ENCODE measurements at regions not wholly inside any gene's neighbourhood (a gene's known extent, or its start where the extent isn't known, plus 50 kb on each side); places are given as distances from the start of the nearest gene placed in this dataset.

DNA sequence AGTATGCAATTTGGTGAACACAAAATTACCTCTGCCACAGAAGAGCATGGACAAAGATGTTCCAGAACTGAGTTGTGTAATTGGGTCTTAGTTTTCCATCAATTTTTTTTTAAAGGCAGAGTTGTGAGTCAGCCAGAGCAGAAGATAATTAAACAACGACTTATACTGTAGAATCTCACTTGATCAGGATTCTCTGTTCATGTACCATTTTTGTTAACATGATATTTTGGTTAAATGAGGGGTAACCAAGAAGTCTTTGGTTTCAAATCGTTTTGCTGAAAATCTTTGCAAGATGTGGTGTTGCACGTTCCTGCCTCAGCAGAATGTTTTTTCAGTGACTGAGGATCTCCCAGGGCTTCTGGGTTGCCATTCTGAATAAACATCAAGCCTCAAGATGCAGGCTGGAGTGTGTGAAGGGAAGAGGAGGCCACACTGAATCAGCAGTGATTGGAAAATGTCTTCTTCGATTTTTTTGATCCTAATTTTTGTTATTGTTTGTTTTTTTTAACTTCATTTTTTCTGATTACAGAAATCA is 232.6 kb upstream of the IRX3 start:
- DNase-seq, result no peak

DNA sequence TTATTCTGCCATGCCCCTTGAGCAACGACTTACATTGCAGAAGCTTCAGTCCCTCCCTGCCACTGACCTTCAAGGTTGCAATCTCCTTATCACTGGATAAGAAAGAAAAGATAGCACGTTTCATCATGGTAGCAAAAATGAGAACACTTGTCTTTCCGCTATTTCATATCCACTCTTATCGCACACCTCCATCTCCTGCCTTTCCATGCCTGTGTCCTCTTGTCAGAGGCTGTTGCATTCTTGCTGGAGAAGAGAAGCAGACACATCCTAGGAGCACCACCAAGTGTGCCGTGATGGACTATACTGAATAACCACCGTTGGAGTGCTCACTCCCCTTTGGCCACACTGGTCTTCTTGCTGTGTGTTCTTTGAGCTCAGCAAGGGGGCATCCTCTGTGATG is 230.6 kb upstream of the IRX3 start:
- DNase-seq, result no peak

DNA sequence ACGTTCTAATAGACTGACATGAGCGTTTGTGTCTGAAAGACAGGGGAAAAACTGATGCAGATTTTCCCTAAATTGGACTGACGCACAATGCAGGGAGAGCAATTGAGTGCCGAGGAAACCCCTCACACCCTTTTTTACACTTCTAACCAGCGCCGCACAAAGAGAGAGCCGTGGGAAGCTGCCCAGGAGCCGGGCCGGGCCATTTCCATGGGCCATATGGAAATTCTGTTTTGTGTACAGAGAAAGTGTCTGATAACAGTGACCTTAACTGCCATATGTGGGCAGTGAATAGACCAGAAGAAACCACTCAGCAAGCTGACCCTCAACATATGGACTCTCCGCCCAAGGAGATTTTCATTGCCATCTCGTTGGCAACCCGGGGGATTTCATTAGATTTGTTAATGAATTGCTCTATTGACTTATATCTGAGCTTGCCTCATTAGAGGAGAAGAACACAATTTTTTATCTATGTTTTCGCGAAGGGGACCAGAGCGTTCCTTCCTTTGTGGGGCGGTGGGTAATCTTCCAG is 225.9 kb upstream of the IRX3 start:
- DNase-seq, result no peak

DNA sequence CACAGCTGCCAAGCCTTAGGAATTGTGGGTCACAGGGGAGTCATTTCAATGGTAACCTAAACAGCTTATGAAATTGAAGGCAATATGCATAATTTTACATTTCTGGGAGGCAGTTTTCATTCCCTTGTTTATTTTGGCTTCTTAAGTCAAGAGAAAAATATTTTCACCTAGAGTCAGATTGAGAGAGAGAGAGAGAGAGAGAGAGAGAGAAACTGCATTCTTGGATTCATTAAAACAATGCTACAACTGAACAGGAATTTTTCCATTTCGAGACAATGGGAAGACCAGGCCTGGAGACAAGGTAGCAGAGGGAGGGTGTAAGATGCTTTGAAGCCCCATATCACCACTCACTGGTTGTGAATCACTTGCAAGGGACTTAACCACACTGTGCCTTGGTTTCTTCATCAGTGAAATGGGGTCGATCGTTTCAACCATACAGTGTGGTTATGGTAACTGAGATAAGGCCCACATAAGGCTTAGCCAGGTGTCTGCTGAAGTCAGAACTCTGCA is 224.7 kb upstream of the IRX3 start:
- no peak for DNase-seq

DNA sequence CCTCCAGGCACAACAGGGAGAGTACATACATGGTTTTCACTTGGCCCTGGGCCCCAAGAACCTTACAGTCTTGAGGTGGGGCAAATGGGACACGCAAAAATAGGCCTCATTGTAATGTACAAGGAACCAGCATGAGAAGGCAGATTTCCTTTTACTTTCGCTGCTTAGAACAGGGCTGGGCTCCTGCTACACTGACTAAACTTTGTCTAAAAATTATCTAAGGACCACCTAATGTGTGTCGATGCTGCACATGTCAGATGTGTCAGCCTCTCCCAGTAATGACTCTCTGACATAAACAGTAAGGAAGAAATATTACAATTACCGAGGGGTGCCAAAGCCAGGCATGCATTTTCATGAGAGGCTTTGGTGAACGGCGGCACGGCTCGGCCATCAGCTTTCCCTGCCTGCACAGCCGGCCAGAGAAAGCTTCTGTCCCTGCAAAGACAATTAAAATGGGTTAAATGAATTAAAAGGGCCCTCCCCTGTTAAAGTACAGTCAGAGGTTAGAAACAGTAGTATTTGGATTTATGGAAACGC is 224.2 kb upstream of the IRX3 start:
- no peak for DNase-seq

DNA sequence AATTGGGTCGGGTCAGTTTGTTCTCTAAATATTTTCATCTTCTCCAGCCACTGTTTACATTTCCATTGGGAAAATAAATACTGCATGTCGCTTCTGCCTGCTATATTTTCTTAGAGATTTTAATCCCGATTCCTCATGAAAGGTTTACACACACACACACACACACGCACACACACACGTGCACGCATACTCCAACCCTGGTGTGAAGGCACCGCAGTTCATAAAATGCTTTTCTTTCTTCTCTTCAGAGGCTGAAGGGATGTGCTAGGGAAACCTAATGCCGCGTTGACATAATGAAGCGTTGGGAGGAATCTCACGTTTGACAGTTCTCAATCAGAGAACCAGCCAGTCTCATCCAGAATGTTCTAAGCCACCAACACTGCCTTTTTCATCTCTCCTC is 222.9 kb upstream of the IRX3 start:
- DNase-seq, result no peak

DNA sequence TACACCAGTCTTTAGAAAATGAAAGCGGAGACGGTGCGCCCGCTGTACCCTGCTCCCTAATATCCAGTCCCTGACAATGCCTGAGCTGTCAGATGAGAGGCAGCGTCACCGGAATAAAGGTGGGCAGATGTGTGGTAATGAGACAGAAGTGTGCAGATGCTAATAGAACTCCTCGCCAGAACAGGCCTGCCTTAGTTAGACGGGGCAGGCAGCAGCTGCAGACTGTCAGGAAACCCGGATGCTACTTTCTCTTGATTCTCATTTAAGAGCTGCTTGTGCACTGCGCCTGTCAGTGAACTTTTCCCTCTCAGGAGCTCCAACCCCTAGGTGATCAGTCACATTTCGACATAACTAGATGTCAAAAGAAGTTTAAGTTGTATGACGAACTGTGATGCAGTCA is 221.8 kb upstream of the IRX3 start:
- no peak for DNase-seq

DNA sequence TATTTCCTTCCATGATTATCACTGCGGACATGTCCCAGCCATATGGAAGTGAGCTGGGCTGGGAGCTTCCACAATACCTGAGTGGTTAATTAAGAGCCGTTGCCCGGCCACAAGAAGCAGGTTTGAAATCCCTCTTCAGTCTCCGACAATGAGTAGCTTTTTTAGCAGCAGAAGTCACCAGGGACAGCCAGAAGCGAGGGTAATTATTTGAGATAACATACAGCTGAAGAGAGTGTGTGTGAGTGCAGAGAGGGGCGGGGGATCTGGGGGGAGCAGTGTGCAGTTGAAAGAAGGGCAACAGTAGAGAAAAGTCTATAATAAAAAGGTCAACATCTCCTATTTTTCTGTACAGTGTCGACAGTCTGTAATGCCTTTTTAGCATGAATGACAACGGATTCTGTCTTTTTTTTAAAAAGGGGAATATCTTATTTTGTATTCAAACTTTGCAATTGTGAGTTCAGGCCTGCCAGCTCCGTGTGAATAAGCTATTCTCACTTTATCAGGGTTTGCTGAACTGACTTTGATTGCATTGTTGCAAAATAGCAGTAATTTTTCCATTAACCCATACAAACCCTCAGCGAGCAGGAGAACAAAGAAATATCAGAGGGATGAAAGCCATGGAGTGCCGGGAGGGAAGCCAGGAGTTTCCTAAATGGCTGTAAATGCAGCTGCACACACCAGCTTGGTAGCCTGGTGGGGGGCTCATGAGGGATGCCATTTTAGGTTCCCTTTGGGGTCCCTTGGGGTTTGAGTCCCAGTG is 220.3 kb upstream of the IRX3 start:
- DNase-seq, result no peak

DNA sequence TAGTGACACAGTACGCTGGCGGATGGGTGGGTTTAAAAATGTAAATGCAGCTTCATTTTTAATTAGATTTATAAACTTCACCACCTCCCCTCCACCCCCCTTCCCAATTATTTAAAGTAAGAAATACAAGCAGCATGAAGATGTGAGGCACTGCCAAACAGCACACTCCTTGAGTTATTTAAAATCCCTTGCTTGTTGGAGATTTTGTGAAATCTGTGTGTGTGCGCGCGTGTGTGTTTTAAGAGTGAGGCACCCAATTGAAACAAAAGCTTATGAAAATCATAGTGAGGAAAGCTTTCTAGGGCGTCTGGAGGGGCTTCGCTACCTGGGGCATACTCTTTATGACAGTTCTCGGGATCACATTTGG is 219.6 kb upstream of the IRX3 start:
- DNase-seq, result no peak

DNA sequence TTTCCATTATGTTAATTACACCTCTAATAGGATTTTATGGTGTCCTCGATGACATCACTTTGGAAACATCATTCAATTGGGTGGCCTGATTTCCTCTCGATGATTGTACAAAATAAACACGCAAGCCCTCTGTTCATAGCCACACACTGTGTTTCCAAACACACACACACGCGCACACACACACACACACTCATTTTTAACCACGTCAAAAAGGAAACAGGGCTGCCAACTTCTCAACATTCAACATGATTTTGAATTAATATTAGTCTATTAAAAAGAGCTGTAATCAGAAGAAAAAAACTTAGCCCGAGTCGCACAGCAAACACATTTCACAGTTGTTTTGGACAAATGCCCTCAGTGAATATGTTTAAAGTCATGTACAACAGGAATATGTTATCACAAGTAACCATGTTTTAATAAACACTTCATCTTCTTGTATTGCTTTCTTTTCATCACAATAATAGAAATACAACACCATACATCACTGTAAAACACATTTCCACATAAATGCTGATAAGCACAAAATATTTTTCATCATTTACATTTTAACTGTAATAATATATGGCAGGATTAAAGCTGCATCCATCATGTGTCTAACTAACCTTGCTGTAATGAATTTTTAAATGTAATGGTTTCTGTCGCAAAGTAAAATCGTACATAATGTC is 219.1 kb upstream of the IRX3 start:
- DNase-seq, result no peak

DNA sequence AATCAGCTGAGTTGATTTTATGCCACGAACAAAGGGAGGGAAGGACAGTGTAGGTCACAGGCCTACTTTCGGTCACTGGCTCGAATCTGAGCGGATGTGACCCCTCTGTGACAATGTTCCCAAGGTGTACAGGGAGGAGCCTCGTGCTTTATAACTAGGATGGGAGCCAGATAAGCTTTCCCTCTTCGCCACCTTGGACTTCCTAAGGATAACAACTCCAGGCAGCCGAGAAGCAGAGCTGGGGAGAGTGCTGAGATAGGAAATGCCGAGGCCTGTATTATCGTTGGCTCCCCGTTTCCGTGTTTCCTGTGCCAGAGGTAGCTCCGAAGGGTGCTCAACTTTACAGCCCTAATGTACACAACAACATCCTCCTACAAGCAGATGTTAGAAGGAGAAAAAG is 217.8 kb upstream of the IRX3 start:
- DNase-seq, result no peak

DNA sequence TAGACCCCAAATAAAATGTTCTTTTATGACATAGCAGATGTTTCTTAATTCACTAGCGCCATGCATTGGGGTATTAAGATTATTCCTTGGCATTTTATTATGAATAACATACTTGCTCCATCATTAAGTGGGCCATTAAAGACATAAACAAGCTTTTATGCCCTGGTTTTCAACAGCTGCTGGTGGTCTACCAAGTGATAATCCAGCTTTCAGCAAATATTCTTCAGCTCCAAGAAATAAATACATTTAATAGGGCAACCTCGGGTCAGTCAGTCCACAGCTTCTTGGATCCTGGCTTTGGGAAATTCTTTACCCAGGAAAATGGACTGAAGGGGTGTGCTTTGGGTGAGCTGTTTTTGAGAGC is 217.3 kb upstream of the IRX3 start:
- no peak for DNase-seq

DNA sequence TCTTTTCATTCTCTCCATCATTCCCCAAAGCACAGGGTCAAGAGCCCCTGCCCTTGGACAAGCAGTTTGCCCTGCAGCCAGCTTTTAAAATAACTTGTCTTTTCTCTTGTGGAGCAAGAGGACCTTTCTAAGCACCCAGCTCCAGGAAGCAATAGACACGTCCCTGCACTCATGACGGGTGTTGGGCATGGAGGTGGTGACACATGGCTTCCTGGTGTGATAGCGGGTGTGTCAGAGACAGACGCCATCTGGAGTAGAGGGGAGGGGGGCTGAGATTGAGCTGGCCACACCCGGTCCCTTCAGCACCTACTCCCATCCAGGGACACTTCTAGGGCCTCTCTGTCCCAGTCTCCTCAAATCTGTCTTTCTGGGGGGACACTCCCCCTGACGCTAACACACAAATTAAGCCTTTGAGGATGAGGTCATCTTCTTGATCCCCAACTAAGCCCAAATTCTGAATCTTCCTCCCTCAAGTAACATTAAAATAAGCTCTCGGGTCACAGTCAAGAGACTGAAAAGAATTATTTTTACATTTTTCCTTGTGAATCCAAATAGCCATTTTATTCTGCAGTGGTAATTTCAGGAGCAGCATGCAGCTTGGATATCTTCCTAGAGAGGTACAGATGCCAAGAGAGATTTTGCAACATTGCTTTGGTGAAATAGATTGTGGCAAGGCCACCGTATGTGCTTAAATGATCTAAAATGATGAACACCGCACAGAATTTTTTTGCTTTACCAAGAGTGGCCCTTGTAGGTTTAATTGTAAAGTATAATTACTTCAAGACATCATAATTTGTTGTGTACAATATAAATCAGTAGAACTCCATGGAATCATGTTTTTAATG is 216.6 kb upstream of the IRX3 start:
- no peak for DNase-seq

DNA sequence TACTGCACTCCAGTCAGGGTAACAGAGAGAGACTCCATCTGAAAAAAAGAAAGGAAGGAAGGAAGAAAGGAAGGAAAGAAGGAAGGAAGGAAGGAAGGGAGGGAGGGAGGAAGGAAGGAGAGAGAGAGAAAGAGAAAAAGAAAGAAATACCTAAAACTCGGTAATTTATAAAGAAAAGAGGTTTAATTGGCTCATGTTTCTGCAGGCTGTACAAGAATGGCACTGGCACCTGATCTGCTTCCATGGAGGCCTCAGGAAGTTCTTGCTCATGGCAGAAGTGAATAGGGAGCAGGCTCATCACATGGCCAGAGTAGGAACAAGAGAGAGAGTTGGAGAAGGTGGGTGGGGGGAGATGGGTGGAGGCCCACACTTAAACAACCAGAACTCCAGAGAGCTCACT is 215.2 kb upstream of the IRX3 start:
- DNase-seq, result no peak

DNA sequence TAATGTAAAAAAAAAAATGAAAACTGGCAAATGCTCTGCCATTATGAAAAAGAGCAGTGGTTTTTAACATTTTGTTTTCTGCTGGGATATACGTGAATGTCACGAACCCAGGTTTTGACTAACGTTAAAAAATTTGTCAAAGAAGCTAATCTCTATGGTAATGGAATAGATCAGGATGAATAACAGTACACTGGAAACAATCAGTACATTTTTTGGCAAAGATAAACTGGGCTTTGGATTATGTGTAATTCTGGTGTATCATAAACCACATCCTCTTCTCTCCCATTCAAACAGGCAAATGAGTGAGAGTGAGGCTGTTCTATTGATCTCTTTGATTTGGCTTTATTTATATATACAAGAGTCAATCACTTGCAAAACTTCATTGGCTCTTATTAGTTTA is 207.0 kb upstream of the IRX3 start:
- DNase-seq, result no peak

DNA sequence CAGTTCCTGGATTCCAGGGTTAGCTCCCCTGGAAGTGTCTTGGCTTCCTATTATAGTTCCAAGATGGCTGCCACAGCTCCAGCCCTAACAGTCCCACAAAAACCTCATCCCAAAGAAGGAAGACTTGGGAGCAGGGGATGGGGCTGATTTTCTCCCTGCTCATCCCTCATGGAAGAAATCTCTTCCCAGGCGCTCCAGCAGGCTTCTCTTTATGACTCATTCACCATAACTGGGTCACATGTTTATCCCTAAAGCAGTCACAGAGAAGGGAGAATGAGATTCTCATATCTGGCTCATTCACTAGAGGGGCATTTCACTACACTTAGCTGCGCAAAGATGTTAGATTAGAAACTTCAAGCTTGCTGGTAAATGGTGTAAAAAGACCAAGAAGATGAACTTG is 206.5 kb upstream of the IRX3 start:
- DNase-seq, result no peak

DNA sequence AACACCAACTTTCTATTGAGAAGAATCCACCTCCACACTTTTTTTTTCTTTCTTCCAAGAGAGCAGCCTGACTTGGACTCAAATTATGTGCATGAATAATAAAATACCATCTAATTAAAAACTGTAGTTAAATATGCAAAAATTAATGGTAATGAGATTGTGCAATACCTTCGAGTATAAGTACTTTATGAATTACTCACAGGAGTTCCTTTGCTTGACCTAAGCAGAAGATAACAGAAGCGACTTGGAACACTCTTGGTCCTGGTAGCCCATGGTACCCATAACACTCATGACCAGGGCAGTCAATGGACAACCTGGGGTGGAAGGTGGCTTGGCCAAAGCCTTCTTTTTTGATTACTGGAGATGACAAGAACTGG is 203.5 kb upstream of the IRX3 start:
- no peak for DNase-seq

DNA sequence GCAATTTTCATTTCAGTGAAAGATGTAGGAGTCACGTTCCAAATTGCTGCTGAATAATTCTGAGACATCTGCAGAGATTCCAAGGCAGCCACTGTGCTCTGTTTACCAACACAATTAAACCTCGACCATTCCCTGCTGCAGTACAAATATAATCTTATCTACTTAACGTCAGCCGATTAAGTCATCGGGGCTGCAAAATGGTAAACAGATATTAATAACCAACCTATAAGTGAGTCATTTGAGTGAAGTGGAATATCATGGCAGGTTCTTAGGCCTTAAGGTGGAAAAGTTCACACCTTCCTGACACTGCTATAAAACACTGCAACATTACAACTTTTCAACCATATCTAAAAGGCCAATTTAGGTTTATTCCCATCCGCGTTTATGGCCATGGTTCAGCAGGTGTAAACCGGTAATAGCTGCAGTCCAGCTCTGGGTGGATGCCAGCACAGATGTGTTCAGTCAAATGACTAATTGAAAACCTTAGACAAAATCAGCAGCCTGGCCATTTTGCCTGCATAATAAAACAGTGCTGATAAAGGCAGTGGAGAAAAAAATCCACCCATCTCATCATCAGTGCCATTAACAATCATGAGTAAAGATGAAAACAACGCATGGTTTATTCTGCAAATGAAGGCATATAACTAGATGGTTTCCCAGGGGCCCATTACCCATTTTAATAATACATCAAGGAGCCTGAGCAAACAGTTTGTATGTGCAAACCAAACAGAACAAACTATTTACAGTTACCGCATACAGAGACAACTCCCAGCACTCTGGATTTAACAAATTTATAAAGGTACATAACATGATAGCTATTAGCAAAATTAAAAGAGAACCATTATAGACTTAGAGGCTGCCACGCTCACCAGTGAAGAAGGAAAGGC is 202.9 kb upstream of the IRX3 start:
- no peak for DNase-seq

DNA sequence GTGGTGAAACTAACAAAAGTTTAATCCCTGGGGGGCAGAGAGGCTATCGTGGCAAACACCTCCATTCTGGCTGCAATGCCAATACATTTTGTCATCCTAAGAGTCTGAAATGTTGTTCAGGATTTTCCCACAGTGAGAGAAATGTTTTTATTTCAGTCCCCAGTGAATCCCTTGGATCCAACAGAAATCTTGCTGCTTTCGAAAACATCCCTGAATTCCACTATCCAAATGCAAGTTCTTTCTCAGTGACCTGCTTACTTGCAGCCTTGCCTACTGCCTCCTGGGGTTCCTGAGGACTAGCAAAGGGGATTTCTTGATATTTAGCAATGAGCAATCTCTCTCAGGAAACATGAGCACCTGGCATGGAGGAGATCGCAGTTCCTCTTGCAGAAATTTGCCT is 202.1 kb upstream of the IRX3 start:
- no peak for DNase-seq

DNA sequence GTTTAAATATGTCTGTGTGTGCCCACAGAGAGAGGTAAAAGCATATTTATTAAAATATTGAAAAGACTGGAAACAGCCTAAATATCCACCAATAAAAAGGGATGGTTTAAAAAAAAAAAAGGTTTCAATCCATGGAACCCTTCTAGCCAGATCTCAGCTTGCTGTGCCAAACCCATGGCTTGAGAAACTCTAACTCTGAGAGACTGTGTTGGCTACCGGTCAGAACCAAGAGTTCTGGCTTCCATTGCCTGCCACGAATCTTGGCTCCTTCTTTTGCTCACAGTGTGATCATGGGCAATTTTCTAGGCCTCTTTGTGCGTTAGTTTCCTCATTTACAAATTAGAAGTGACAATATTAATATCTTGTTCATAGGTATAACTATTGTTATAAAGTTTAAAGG is 201.3 kb upstream of the IRX3 start:
- no peak for DNase-seq

DNA sequence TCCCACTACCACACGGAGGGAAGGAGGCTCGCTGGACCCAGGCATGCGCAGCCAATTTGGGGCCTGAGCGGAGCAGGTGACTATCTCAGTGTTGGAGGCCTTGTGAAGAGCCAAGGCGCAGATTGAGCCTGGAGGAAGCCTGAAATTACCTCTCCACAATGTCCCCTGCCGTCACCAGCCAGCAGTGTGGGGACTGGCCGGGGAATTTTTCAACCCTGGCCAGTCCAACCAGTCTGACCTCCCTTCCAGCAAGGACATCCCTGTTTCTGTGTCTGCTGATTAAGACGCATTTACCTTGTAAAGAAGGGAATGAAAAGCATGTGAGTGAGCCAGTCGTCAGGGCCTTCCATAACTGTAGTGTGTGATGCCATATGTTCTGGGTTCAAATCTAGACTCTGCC is 198.1 kb upstream of the IRX3 start:
- no peak for DNase-seq

Data from amygdala (tissue), 56 donors.